ENCODE measurements at regions not wholly inside any gene's neighbourhood (a gene's known extent, or its start where the extent isn't known, plus 50 kb on each side); places are given as distances from the start of the nearest gene placed in this dataset.

DNA sequence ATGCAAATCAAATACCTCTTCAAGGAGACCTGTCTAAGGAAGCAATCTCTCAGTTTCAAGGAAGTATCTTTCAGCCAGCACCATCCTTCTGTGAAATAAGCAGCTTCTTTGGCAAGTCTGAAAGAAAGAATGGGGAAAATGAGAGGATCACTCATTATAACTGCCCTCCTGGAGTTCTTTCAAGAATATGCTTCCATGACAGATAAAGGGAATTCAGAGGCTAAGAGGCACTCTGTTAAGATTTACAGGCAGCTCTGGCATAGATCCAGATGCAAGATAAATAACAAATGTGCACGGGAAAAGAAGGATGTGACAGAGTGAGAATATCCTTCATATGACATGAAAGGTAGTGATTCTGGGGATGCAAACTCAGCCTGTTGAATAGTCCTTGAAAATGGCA is 348.2 kb upstream of the CCNG1 start:
- no peak for TF ChIP-seq GATA2 (IDR thresholded peaks at IDR 0.05; ENCODE audit: low read depth, low read length)
- no peak for TF ChIP-seq GATA3 (IDR thresholded peaks at IDR 0.05; ENCODE audit: low read depth, low read length)

DNA sequence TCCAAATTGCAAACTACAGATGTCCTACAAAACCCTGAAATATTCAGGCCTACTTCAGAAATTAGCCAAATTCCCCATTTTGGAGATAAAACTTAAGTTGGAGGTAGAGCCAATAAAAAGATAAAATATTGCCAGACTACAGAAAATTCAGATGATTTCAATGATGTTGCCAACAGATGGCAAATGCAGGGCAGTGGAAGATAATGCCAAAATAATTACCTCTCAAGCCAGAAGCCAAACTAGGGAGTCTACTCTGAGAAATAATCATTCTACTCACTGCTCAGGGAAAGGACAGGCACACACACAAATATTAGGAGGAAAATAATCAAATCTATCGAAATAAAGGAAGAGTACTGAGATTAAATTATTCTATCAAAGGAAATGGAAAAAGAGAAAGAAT is 347.5 kb upstream of the CCNG1 start:
- TF ChIP-seq GATA2 (IDR thresholded peaks at IDR 0.05; ENCODE audit: low read depth, low read length): no peak
- TF ChIP-seq GATA3 (IDR thresholded peaks at IDR 0.05; ENCODE audit: low read depth, low read length): no peak

GRCh38 chr5:163094492-163095180 is 342.8 kb upstream of the CCNG1 start:
- TF ChIP-seq GATA2 (IDR thresholded peaks at IDR 0.05; ENCODE audit: low read depth, low read length): no peak
- TF ChIP-seq GATA3 (IDR thresholded peaks at IDR 0.05; ENCODE audit: low read depth, low read length): no peak

- no peak for TF ChIP-seq GATA3 (IDR thresholded peaks at IDR 0.05; ENCODE audit: low read depth, low read length)
- TF ChIP-seq GATA2 (IDR thresholded peaks at IDR 0.05; ENCODE audit: low read depth, low read length): no peak
Observed at GRCh38 chr5:163104464-163104863, 332.9 kb upstream of the CCNG1 start.

DNA sequence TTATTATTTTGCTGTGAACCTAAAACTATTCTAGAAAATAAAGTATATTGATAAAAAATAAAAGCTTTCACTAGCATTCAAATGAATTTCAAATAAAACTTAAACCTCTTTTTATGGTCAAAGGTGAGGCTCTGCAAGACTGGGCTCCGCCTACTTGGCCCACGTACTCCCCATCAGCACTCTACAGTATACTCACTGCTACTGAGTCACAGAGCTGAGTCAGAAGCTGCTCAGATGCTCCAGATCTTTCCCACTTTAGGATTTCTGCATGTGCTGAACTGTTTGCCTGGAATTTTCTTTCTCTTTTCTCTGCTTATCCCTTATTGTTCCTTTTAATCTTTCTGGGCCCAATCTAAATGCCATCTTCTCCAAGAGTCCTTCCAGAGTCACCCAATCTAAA is 331.9 kb upstream of the CCNG1 start:
- TF ChIP-seq GATA2 (IDR thresholded peaks at IDR 0.05; ENCODE audit: low read depth, low read length): no peak
- TF ChIP-seq GATA3 (IDR thresholded peaks at IDR 0.05; ENCODE audit: low read depth, low read length): no peak

DNA sequence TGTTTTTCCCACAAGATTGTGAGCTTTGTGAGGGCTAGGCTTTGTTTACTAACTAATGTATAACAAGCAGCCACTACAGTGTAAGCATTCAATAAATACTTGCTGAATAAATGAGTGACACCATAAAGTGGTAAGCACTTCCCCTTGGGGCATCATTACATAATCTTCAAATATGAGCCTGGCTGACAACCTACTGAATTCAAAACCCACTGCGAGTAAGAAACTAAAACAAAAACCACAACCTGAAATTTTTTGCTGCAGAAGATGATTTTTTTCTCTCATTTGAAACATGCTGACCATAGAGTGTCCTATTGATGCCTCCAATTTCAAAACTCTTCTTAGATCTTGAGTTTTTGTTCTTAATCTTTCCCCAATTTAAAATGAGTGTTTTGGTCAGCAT is 331.3 kb upstream of the CCNG1 start:
- TF ChIP-seq GATA2 (IDR thresholded peaks at IDR 0.05; ENCODE audit: low read depth, low read length) (no peak), GATA3 (IDR thresholded peaks at IDR 0.05; ENCODE audit: low read depth, low read length) (no peak)

- TF ChIP-seq GATA3 (IDR thresholded peaks at IDR 0.05; ENCODE audit: low read depth, low read length) (no peak), GATA2 (IDR thresholded peaks at IDR 0.05; ENCODE audit: low read depth, low read length) (no peak)
Observed at GRCh38 chr5:163108351-163108750, 329.0 kb upstream of the CCNG1 start.

- TF ChIP-seq GATA2 (IDR thresholded peaks at IDR 0.05; ENCODE audit: low read depth, low read length) (no peak), GATA3 (IDR thresholded peaks at IDR 0.05; ENCODE audit: low read depth, low read length) (no peak)
Observed at GRCh38 chr5:163115011-163115410, 322.4 kb upstream of the CCNG1 start.

DNA sequence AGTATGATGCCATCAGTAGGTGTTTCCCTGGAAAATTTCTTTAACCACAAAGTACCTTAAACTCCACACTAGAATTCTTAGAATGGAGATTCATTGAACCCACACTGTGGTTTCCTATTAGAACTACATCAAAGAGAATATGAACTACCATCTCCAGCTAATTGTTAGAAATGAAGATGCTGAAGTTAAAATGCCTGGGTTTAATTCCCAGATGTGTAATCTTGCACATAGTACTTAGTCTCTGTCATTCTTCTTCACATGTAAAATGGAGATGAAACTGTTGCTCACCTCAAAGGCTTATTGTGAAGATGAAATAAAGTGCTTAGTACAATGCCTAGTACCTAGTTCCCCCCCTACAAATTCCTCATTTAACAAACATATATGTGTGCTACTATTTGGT is 303.3 kb upstream of the CCNG1 start:
- TF ChIP-seq GATA3 (IDR thresholded peaks at IDR 0.05; ENCODE audit: low read depth, low read length): no peak
- TF ChIP-seq GATA2 (IDR thresholded peaks at IDR 0.05; ENCODE audit: low read depth, low read length): no peak

GRCh38 chr5:163135849-163136248 is 301.5 kb upstream of the CCNG1 start:
- TF ChIP-seq GATA3 (IDR thresholded peaks at IDR 0.05; ENCODE audit: low read depth, low read length) (no peak), GATA2 (IDR thresholded peaks at IDR 0.05; ENCODE audit: low read depth, low read length) (no peak)

DNA sequence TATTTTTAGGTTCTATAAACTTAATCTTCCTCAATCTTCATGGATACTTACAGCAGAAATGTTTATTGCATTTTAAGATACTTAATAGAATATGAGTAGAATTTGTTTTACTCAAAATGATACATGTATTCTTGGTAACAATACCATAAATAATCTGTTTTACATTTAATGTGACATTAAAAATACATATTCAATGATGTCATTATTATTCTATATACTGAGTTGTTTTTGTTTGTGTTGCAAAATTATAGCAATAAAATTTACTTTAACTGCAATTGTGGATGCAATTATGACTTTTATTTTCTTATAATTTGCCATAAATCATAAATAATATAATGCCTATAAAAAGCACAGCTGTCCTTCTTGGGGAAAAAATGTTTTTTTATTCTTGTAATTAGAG is 275.9 kb upstream of the CCNG1 start:
- no peak for TF ChIP-seq GATA2 (IDR thresholded peaks at IDR 0.05; ENCODE audit: low read depth, low read length)
- no peak for TF ChIP-seq GATA3 (IDR thresholded peaks at IDR 0.05; ENCODE audit: low read depth, low read length)

DNA sequence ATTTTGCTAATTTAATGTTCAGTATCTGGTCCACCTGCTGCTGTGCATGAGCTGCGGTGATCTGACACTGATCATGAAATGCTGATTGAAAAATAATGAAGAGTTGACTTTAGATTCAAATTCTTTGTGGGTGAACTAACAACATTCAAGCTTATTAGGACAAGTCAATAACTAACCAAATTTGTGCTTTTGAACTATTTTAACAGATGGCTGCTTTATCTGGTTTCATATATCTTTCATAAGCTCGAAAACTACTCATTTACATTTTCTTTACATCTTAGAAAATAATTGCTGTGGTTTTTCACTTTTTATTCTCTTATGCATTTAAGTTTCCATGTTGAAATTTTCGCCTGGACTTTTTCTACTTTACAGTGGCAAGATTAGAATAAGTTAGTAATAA is 274.8 kb upstream of the CCNG1 start:
- TF ChIP-seq GATA2 (IDR thresholded peaks at IDR 0.05; ENCODE audit: low read depth, low read length): no peak
- no peak for TF ChIP-seq GATA3 (IDR thresholded peaks at IDR 0.05; ENCODE audit: low read depth, low read length)

DNA sequence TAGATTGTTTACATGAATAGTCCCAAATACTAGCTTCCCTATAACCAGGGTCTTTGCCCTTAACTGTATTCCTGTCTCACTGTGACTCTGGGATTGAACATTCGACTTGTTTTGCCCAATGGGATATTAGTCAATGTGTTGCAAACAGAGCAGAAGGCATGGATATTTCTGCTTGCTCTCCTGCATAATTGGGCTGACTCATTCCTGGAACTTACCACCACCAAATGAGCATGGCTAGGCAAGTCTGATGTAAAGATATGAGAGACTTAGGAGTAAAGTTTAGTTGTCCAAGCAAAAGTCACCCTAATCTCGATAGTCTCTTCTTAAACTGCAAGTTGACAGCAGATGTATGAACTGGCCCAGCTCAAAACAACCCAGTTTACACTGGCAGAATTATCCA is 273.5 kb upstream of the CCNG1 start:
- no peak for TF ChIP-seq GATA3 (IDR thresholded peaks at IDR 0.05; ENCODE audit: low read depth, low read length)
- TF ChIP-seq GATA2 (IDR thresholded peaks at IDR 0.05; ENCODE audit: low read depth, low read length): no peak

- no peak for TF ChIP-seq GATA3 (IDR thresholded peaks at IDR 0.05; ENCODE audit: low read depth, low read length)
- no peak for TF ChIP-seq GATA2 (IDR thresholded peaks at IDR 0.05; ENCODE audit: low read depth, low read length)
Observed at GRCh38 chr5:163165277-163165676, 272.1 kb upstream of the CCNG1 start.

GRCh38 chr5:163172540-163173338 is 264.7 kb upstream of the CCNG1 start:
- TF ChIP-seq GATA3 (IDR thresholded peaks at IDR 0.05; ENCODE audit: low read depth, low read length) (no peak), GATA2 (IDR thresholded peaks at IDR 0.05; ENCODE audit: low read depth, low read length) (no peak)

All from SH-SY5Y (cell line).